Right renal cortex interstitium (tissue), 3 donors: ENCODE measurements at regions not wholly inside any gene's neighbourhood (a gene's known extent, or its start where the extent isn't known, plus 50 kb on each side); places are given as distances from the start of the nearest gene placed in this dataset.

Experiments used
- DNase-seq, 3 donors: peaks; one replicate each; pipeline ENCODE4 v3.0.0-alpha.2; 2013; ENCODE audit warnings: low read depth in 3 of 3, low spot score in 2 of 3

DNA sequence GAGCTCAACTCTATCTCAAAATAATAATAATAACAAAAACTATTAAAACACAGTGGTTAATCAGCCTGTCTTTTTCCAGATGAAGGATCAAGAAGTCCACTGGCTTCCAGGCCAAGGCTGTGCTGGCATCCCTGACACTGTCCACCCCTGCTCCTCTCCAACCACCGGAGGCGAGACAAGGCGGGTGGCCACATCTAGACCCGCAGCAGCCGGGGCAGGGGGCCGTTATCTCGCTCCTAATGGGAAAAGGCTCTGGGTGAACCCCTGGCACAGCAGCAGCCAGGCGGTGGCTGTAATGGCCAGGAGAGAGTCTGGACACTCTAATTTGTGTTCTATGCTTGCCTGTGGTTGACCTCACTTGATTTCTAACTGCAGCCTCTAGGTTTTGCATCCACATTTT lies 158.0 kb upstream of the SOX1 start:
- DNase-seq, result no peak

DNA sequence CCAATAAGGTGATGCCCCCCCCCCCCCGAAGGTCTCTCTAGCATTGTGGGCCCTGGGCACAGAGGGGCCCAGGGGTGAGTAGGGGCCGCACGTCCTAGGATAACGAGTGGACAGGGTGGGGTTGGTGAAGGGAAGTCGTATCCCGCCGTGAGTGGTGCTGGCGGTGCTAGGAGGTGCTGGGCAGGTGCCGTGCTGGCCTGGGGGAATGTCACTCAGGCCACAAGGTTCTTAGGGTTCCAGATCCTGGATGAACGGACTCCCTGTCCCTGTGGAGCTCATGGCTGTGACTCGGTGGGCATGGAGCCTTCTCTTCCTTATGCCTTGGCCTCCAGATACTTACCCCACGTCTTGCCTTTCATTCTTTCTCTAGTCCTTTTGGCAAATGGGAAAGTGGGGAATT lies 157.4 kb upstream of the SOX1 start:
- DNase-seq, result no peak

DNA sequence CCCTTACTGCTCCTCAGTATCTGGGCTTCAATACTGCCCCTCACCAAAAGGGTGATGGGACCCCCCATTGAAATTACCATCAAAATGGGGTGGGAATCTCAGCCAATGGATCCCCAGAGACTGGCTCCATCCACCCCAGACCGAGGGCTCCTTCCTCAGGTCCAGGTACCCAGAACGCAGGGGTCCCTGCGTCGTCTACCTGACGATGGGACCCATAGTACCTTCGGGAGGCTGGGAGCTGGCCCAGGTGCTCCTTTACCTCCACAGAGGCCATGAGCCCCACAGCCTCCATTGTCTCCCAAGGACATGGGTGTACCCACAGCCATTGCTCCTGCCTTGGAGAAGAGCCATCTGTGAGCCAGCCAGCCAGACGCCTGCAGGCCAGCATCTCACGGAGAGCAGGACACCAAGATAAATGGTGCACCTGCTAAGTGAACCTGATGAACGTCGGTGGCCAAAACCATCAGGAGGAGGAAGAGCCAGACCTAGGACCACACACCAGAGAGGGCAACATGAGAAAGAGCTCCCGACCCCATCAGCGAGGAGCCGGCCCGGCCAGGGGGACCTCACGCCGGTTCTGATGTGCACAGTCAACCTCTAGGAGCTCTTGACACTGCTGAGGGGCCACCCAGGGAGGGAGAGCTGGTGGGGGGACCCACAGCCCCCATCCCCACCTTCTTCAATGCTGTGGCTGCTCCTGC lies 156.8 kb upstream of the SOX1 start:
- DNase-seq, result no peak

DNA sequence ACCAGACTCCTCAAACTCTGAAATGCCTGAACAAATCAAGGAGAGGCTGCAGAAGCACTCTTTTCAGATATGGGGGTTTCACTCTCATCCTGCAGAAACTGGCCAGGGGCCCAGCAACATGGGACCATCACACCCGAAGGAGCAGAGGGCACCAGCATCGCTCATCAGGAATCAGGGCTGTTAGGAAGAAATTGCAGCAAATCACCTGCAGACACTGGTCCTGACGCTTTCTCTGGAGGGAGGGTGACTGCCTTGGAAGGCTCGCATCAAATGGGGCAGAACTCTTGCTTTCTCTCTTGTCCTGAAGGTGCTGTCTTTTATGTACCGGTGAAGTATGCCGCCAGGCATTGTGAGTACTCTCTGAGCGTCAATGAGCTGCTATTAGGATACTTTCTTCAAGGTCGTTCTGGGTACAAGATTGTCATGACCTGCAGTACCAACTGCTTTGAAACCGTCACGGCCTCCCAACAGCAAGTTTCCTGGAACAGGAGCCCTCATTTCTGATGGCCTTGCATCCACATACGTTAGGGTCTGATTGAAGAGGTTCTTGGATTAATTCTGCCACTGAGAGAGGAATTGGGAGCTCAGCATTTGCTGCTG lies 155.7 kb upstream of the SOX1 start:
- DNase-seq, result no peak

DNA sequence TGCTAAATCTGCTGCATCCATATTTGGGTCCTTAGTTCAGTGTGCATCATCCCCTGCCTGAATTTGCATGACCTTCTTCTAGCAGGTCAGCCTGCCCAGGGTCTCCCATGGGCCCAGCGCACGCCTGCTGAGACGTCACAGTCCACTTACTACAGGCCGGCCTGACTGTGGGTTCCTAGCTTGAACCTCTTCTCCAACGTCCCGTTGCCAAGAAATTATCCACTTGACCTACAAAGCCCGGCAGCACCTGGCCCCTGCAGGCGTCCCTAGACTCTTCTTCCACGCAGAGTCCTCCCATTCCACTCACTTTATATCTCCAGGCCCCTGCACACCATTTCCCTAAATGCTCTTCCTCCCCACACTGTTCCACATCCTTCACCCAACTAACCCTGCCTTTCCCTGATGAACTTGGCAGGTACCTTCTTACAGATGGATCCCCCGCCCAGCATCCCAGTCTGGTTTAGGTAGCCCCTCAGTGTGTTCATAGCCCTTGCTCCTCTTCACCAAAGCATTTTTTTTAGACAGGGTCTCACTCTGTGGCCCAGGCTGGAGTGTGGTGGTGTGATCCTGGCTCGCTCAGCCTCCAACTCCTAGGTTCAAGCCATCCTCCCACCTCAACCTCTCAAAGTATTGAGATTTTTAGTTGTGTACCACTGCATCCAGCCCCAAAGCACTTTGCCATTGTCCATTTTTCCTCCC lies 155.0 kb upstream of the SOX1 start:
- no peak for DNase-seq

DNA sequence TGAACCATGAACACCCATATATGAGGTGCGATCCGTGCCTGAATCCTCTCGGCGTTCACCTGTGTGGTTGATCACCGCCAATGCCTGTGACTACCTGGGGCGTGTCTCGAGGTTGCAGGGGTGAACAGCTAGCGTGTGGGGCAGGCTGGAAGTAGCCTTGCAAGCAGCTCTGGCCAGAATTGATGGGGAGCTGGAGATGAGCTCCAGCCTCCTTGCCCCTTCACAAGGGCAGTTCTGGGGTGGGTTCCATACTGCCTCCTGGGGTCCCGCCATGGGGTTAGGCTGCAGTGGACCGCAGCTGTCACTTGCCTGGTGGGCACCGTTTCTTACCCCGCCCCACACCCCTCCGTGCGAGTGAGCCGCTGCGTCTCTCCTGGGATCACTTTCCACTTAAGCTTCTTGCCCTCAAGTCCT lies 154.5 kb upstream of the SOX1 start:
- no peak for DNase-seq

DNA sequence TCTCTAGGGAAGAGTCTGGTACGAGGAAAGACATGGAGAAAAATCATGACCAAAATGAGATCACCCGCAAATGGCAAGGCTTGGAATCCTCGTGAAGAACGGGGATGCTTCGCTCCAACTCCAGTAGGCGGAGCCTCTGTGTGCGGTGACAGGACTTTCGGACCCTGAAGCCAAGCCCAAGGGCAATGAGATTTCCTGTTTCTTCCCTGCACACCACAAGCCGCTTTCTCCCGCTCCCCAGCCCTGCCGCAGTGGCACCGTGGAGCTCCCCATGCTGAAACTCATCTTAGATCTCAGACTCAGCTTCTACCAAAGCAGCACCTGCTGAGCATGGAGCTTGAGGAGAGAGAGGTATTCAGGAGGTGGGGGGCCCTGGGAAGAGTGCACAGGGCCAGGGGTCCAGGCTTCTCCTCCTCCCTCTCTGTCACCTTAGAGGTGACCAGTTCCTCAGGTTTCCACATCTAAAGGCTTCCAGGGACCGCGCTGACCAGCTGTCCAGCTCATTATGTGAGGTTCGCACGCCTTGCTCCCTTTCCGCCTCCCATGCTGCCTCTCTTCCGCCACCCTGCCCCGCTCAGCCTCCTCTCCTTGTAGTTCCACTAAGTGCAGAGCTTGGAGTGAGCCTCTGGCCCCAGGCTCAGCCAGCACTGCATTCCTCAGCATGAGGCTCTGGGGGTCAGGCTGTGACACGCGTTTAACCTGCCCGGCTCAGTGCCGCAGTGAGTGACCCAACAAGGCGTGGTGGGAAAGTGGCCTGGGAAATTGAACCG lies 153.8 kb upstream of the SOX1 start:
- DNase-seq, result no peak

DNA sequence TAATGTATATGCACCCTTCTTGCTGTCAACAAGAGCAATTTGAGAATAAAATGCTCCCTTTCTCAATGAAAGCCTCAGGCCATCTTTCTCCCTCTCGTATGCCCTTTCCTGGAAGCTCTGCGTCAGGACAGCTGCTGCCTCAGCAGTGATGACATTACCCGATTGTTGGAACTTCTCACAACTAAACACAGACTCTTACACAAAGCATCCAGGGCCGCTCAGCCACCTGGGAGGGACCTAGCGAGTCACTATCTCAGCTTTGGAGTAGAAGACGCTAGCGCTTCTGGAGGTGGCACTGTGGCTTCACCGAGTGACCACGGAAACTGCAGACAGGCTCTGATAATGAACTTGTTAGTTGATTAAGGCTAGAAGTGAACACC lies 153.2 kb upstream of the SOX1 start:
- DNase-seq, result no peak

DNA sequence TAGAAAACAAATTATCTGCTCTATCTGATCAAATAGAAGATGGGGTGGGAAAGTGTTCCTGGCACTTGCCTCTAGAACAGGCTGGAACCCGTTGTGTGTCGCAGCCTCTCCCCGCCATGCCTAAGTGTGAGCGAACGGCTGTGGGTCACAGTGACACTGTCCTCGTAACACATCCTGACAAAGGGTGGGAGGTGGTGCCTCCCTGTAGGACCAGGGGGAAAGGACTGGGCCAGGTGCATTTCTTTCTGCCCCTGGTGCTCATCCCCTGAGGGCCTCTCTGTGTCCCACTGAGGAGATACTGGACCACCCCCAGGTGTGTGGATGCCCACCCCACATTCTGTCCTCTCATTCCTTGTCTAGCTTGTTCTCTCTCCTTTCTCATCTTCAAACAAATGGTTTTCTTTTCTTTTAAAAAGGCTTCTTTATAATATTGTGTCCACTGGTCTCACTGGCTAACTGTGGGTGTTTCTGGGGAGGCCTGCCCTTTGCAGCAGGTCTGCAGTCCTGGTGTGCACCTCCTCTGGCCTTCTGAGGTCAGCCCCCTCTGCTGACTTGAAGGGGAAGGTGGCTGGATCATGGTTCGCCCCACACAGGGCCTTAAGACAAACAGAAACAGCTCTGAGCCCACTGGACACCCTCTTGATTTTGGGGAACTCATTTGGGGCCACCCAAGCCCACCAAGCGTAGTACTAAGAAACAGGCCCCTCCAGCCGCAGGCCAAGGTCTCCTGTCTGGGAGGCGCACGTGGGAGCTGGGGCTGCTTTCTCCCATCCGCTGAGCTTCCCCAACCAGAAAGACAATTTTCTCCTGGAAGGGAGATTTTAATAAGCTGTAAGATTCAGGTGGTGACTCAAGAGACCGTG lies 152.5 kb upstream of the SOX1 start:
- DNase-seq, result no peak

DNA sequence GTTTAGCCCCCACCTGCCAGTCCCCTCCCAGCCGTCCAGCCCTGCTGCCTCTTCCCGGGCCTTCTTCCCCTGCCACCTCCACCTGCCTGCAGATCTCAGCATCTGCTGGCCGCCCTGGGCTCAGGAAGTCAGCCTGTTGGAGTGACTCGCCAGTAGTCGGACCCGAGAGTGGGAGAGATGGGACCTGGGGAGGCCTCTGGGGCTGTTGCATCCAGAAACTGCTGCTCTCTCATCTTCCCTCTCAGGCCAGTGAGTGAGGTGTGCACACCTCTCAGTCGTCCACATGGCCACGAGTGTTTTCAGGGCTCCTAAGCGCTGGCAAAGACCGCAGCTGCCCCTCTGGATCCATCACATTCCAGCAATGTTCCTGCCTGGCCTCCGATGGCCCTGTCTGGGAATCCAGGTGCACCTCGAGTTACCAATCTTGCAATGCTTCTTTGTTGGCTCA lies 151.8 kb upstream of the SOX1 start:
- DNase-seq, result no peak

DNA sequence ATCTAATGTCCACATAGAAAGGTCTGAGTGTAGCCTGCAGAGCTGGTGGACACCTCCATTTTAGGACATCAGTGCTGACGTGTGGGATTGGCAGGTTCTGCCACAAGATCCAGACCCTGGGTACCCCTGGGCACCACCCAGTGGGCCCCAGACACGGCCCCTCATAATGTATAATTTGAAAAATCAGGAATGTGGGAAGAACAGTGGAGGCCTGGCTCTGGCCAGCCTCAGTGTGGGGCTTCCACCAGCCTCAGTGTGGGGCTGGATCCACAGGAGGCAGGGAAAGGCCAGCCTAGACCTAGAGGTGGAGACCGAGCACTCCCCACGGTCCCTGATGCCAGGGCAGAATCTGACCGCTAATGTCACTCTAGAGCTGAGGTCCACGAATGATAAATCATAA lies 150.7 kb upstream of the SOX1 start:
- DNase-seq, result no peak

DNA sequence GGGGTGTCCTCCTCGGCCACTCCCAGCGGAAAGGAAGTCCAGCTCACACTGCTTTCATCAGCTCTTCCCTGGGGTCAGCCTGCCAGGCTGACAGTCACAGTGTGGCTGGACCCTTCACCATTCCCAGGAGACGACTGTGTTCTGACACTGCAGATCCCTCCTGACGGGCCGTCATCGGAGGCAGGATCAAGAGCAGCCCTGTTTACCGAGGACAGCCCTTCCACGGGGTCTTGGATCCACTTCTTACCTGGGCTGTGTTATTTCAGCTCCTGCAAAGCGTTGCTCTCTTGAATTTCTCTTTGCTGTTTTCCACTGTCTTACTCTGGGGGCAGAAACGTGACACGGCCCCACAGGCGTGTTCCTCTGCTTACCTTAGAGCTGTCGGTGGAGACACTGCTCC lies 149.9 kb upstream of the SOX1 start:
- no peak for DNase-seq

DNA sequence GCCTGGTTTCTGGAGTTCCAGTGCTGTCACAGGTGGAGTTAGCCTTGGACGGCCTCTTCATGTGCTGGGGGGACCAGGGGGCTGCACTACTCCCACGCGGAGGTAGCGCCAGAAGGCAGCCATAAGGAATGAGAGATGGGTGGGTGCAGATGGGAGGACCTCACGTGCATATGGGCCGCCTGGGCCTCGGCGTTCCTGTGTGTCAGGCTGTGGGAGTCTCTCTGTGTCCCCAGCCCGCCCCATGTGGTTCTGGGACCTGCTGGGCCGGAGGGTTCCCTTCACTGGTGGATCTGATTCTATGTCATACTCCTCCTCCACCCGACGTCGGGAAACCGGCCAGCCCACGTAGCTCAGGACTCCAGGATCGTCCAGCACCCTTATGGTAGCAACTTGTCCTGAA lies 149.0 kb upstream of the SOX1 start:
- DNase-seq, result no peak

DNA sequence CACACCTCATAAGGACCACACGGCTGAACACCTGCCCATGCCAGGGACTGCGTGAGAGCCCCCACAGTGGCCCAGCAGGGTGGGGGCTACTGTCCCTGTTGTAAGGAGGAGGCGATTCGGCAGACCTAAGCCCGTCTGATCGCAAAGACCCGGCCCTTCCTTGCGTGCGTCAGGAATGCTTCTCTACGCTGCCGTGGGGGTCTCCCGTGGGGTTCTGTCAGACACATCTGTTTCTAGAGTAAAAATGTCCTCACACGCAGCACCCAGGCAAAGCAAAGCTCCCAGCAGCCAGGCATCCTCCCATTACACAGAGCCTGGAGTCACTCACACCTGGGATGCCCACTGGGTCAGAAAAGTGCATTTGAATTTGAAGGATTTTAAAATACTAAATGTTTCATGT lies 147.7 kb upstream of the SOX1 start:
- no peak for DNase-seq

DNA sequence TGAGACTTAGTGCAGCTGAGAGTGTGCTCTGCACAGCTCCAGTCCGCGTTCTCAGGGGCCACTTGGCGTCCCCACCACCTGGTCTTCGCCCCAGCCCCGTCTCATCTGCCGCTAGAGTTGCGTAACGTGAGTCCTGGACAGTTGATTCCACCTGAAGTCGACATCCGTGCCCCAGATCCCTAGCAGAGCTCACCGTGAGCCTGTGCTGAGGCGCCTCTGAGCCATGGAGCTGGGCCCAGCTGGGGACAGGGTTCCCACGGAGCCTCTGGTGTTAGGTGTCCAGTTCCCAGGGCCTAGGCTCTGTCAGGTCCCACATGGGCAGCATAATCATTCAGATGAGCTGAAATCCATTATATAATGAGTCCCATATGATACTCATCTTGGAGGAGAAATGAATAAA lies 147.1 kb upstream of the SOX1 start:
- DNase-seq, result no peak

DNA sequence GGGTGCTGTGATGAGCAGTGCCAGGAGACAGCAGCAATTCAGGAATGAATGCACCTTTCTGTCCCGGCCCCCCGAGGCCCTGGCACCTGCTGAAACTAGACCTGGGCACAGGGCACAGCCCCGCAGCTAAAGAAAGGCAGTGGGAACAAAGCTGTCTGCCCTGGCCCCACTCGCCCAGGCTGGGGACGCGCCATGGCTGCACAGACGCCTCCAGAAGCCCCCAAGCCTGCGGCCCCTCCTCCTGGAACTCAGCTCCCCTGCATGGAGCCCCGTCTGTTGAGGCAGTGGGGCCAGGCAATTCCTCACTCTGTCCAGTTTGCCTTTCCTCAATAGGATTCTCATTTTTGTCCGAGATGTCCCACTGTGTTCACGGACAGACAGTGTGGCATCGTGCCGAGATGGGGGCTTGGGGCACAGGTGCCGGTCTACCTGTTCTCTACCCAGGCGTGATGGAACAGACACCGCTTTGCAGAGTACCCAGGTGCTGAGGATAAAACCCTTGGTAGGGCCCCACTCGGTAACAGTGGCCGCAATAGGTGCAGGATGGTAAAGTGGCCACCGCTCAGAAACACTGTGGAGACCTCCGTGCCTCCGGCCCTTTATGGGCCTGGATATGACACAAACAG lies 146.5 kb upstream of the SOX1 start:
- DNase-seq, result no peak

DNA sequence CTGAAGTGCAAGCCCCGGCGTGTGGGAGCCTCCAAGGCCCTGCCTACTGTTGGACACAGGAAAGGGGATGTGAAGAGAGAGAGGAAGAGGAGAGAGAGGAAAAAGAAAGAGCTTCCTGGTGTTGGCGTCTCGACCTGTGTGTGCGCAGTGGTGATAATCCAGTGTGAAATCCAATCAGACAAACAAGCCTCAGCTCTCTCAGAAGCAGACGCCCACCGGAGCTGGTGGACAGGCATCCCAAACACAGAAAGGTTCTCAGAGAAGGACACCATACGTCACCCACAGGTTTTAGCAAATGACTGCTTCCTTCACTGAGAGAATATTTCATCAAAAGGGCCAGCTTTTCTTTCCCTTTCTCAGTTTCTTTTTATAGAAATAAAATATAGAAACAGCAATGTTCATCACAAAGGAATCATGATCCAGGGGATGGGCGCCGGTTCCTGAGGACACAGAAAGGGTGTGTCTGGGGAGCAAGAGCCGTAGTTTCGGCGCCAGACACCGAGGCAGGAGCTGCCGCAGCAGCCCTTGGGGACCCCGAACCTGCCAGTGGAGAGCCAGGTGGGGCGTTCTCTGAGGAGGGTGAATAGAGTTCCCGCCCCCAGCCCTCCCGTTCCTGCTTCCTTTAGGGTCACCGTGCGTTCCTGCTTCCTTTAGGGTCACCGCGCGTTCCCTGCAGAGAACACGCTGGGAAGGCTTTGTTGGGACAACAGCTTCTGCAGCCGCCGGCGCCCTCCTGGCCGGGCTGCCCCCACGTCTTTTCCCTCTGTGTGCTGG lies 145.8 kb upstream of the SOX1 start:
- DNase-seq, result no peak

DNA sequence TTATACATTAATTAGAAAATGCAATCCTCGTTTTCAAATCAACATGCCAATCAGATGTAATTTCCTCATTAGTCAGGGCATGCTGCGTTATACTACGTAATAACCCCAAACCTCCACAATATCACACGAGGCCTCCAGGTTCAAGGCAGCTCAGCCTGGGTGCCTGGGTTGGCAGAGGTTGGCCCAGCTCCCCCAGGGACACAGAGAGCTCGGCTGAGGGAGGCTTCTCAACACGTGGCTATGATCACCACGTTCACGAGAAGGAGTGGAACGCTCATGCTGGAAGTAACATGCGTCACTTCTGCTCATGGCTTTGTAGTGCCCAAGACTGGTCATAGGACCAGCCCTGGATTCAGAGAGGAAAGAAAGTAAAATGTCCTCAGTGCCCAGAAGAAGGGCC lies 144.9 kb upstream of the SOX1 start:
- no peak for DNase-seq

DNA sequence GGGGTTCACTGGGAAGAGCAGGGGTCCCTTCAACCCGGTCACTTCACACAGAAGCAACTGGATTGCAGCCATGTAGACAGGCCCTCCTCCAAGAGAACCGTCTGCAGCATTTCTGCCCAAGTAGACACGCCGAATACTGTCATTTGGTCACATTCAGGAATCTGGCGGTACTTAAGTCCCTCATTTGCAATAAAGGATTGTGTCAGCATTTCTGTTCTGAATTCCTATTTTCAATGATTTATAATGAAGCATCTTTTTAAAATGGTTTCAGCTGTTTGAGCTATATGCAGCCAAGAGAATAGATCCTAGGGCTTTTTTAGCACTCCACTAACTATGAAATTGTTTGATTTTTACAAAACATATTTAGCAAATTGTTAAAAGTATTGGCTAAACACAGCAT lies 143.5 kb upstream of the SOX1 start:
- no peak for DNase-seq
